CD4-positive, alpha-beta T cell treated with Interleukin-15 for 4 hours (primary cell): ENCODE measurements at regions not wholly inside any gene's neighbourhood (a gene's known extent, or its start where the extent isn't known, plus 50 kb on each side); places are given as distances from the start of the nearest gene placed in this dataset.
"Not testable (repeated sequence)": the region's sequence is repeated elsewhere in the genome, so short reads cannot be mapped to it uniquely, and the experiment has no call there.

Experiments
- DNase-seq: peaks from one replicate; pipeline ENCODE4 v3.0.0-alpha.2; 2020; ENCODE audit warnings: low spot score

- DNase-seq, result not testable (repeated sequence)
These were observed 70.8 kb downstream of the TBC1D26 start for GRCh38 chr17:15802917-15803316.

- not testable (repeated sequence) for DNase-seq
These were observed 74.7 kb downstream of the TBC1D26 start for GRCh38 chr17:15806825-15807224.

DNA sequence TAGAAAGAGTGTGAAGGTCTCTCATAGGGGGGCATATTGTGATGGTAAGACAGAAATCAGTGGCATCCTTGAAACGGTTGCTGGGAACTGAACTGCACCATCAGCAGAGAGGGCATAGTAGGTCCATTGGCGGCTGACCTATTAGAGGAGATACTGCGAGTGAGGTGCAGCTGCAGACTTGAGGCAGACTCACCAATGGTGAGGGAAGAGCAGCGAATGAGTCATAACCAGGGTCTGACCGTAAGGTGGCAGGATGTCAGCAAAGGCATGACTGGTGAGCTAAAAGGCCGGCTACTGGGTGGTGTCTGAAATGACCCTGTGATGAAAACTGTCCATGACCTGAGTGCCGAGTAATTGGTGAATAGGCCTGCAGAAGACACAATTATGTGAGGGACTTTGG lies 81.3 kb downstream of the TBC1D26 start:
- not testable (repeated sequence) for DNase-seq

DNA sequence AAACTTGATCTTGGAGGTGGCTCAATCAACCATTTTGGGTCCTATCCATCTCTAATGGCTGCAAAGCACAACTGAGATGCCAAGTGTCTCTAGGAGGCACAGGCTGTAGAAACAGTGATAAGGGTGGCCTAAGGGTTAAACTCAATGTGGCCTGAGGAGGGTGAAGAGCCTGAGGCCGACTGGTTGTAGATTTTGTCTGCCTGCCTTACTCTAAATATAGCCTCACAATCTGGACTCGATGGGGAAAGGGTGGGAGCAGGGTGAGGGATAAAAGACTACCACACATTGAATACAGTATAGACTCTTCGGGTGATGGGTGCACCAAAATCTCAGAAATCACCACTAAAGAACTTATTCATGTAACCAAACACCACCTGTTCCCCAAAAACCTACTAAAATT lies 81.9 kb downstream of the TBC1D26 start:
- DNase-seq, result not testable (repeated sequence)

DNA sequence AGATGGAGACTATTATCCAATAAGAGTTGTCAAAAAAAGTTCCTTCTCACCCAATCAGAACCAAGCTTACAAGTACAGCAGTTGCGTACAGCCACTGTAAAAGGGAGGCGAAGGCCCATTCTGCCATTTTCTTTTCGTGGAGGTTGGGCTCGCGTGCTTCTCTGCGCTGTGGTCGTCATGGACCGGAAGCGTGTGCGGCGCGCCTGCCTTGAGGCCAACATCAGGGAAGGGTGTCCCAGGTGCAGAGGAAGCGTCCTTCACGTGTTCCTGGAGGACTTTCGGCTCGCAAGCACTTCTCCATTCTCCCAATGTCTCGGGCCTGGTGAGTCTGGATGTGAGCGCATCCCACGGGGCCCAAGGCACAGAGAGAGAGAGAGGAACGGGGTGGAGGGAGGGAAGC lies 85.8 kb downstream of the TBC1D26 start:
- not testable (repeated sequence) for DNase-seq

DNA sequence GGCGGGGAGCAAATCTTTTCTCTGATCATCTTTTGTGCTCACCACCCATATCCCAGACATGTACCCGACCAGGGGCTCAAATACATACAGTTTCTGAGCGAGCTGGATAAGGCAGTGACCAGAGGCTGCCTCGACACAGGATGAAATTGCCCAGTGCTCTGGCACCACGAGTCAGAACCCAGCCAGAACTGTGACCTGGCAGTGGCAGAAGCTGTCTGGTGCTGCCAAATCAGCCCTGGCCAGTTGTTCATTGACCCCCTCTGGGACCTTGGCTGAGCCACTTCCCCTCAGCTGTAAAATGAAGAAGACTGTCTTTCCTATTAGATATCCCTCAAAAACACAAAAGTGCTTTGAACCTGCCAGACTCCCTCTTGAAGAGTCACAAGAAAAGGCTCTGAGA lies 90.2 kb downstream of the TBC1D26 start:
- DNase-seq, result not testable (repeated sequence)

DNA sequence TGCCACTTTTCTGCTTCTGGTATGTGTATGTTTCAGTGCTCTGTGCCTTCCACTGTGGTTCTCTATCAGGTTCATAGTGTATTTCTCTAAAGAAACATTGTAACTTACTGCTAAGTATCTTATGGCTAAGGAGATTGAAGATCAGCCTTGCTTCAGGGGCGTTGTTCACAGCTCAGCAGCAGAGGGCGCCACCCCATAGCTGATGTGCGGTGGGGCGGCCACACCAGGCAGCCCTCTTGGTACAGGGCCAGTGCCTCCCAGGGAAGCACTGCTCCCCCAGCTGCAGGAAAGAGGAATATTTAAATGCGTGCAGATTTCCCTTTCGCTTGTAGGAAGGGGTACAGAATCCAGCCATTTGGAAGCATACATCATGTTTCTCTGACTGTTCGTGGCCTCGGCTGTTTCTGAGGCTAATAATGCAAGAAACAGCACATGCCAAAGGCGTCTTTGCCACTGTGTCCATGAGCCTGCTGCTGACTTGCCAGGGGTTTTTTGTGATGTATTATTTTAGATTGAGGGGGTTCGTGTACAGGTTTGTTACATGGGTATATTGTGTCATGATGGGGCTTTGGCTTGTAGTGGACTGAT lies 96.7 kb downstream of the TBC1D26 start:
- DNase-seq, result peak; percentile 58

- not testable (repeated sequence) for DNase-seq
These were observed 98.1 kb downstream of the TBC1D26 start for GRCh38 chr17:15830221-15830620.

- not testable (repeated sequence) for DNase-seq
These were observed 99.1 kb downstream of the TBC1D26 start for GRCh38 chr17:15831182-15831581.

DNA sequence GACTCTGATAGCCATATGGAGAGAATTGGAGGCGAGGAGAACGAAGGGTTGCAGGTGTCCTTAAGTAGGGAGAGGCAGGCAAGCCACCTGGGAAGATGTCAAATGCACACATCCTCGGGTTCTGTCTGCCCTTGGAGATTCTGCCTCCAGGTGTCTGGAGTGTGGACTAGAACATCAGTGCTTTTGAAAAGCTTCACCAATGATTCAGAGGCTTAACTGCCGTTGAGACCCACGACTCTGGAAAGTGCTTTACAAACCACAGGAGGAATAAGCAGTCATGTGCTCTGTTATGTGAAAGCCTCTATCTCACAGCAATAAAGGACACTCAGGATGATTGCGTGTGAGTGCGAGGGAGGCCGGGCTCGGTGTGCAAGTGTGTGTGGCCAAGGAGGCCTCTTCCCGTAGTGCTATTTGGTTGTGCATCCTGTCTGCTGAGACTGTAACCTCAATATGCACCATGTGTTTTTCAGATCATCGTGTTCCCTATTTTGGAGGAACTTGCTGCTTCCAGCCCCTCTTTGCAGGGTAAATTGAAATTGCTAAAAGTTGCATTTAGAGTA lies 100.9 kb downstream of the TBC1D26 start:
- not testable (repeated sequence) for DNase-seq

GRCh38 chr17:15833890-15834289 lies 101.8 kb downstream of the TBC1D26 start:
- DNase-seq, result not testable (repeated sequence)

- DNase-seq, result not testable (repeated sequence)
These were observed 103.4 kb downstream of the TBC1D26 start for GRCh38 chr17:15835481-15835880.

DNA sequence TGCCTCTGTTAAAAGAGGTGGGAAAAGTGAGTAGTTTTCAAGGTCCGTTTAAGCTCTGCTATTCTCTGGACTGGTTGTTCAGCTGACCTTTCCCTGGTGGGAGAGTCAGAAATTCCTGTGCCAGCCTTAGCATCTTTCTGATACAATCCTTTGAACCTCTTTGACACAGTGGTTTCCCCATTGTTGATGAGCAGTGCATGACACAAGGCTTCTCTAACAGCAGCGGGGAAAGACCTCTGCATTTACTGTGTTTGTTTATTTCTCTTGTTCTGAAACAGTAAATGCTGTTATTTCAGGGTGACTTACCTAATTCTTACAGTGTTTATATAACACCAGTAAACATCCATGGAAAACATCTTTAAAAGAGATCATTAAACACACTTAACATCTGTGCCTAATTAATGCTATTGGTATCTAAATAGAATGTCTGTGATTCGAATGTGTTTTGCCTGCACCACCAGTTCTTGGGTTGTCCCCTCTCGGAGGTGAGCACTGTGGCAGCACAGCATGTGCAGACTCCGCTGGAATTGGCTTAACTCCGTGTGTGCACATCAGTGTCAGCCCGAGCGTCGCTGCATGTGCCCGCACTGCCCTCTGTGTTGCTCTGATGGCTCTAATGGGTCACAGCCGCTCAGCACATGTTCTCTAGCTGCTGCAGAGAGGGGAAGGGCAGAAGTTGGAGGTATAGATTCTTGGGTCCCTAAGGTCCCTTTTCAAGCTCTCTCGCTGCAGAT lies 104.3 kb downstream of the TBC1D26 start:
- not testable (repeated sequence) for DNase-seq

DNA sequence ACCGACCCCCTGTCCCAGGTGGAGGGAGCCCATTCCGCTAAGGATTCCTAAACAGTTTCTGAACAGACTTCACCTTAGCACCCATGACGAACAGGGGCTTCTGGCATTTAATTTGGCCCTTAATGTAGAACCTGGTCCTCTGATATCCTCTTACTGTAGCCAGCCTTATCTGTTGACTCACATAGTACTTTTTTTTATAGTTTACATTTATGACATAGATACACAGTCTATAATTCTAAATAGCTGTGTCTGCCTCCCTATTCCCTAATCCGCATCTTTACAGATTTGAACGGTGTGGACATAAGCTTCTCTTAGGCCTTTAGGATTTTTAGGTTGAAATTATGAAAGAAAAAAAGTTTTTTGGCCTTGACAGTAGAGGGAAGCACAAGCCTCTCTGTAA lies 104.9 kb downstream of the TBC1D26 start:
- DNase-seq, result not testable (repeated sequence)

- DNase-seq, result not testable (repeated sequence)
These were observed 97.3 kb upstream of the ADORA2B start for GRCh38 chr17:15847447-15848229.

GRCh38 chr17:15849054-15849453 lies 95.9 kb upstream of the ADORA2B start:
- DNase-seq, result peak; percentile 22

GRCh38 chr17:15850071-15850470 lies 94.9 kb upstream of the ADORA2B start:
- not testable (repeated sequence) for DNase-seq

DNA sequence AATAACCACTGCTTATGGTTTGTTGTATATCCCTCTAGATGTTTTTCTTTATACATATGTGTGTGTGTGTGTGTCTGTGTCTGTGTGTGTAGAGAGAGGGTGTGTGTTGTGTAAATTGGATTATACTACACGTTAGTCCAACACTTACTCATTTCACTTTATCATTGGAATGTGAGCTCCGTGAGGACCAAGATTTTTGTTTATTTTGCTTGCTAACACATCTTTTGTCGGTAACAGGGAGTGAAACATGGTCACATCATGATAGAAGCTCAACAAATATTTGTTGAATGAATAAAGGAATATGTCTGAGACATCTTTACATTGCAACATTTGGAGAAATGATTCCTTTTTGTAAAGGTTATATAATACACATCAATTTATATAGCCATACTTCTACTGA lies 94.2 kb upstream of the ADORA2B start:
- DNase-seq, result not testable (repeated sequence)

- DNase-seq, result not testable (repeated sequence)
These were observed 92.1 kb upstream of the ADORA2B start for GRCh38 chr17:15852863-15853262.

DNA sequence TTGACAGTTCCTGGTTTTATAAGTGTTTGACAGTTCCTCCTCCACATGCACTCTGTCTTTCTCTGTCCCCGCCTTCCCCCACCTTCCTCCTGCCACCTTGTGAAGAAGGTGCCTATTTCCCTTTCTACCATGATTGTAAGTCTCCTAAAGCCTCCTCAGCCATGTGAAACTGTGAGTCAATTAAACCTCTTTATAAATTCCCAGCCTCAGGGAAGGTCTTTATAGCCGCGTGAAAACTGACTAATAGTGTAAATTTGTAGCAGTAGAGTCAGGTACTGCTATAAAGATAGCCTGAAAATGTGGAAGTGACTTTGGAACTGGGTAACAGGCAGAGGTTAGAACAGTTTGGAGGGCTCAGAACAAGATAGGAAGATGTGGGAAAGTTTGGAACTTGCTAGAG lies 88.7 kb upstream of the ADORA2B start:
- DNase-seq, result not testable (repeated sequence)

DNA sequence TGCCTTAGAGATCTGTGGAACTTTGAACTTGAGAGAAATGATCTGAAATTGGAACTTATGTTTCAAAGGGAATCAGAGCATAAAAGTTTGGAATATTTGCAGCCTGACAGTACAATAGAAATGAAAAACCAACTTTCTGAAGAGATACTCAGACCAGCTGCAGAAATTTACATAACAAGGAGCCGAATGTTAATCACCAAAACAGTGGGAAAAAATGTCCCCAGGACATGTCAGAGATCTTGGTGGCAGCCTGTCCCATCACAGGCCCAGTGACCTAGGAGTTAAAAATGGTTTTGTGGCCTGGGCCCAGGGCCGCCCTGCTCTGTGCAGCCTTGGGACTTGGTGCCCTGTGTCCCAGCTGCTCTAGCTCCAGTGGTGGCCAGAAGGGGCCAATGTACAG lies 88.2 kb upstream of the ADORA2B start:
- DNase-seq, result not testable (repeated sequence)

DNA sequence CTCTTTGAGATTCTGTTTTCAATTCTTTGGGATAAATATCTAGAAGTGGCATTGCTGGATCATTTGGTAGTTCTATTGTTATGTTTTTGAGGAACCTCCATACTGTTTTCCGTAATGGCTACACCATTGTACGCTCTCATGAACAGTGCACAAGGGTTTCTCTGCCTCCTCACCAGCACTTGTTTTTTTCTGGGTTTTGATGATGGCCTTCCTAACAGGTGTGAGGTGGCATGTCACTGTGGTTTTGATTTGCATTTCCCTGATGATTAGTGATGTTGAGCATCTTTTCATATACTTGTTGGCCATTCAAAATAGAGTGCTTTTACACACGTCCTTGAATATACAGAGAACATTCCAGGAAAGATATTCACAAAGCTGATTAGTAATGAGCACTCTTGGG lies 86.8 kb upstream of the ADORA2B start:
- not testable (repeated sequence) for DNase-seq
